ENCODE measurements at regions not wholly inside any gene's neighbourhood (a gene's known extent, or its start where the extent isn't known, plus 50 kb on each side); places are given as distances from the start of the nearest gene placed in this dataset.

DNA sequence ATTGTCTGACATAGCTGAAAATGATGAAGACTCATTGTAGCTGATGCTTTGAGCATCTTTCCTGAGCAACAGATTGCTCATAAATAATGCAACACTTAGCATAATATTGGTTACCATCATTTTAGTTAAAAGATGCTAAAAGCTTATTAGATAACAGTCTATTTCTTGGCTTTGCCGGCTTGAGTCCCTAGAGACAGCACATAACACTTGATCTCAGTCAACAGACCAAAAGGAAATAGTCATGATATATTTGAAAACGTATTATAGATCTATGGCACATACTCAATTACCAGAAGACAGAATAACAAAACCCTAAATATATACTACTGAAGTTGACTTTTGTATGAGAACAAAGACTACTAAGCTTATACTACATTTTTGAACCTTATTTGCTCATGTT, 846.7 kb upstream of the EPHA5 start:
- TF ChIP-seq TEAD4 (IDR thresholded peaks at IDR 0.05), result no peak
- no peak for TF ChIP-seq EGR1 (IDR thresholded peaks at IDR 0.05)
- TF ChIP-seq, protein P1, sequence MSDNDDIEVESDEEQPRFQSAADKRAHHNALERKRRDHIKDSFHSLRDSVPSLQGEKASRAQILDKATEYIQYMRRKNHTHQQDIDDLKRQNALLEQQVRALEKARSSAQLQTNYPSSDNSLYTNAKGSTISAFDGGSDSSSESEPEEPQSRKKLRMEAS (IDR thresholded peaks at IDR 0.05), result no peak
- TF ChIP-seq RAD21 (IDR thresholded peaks at IDR 0.05; ENCODE audit: low read depth), result no peak
- no peak for TF ChIP-seq TCF12 (IDR thresholded peaks at IDR 0.05; ENCODE audit: low read depth)
- TF ChIP-seq ZBTB7A (IDR thresholded peaks at IDR 0.05; ENCODE audit: low read depth), result no peak
- TF ChIP-seq USF1 (IDR thresholded peaks at IDR 0.05), result no peak
- no peak for TF ChIP-seq CEBPB (IDR thresholded peaks at IDR 0.05)
- TF ChIP-seq, protein P2, sequence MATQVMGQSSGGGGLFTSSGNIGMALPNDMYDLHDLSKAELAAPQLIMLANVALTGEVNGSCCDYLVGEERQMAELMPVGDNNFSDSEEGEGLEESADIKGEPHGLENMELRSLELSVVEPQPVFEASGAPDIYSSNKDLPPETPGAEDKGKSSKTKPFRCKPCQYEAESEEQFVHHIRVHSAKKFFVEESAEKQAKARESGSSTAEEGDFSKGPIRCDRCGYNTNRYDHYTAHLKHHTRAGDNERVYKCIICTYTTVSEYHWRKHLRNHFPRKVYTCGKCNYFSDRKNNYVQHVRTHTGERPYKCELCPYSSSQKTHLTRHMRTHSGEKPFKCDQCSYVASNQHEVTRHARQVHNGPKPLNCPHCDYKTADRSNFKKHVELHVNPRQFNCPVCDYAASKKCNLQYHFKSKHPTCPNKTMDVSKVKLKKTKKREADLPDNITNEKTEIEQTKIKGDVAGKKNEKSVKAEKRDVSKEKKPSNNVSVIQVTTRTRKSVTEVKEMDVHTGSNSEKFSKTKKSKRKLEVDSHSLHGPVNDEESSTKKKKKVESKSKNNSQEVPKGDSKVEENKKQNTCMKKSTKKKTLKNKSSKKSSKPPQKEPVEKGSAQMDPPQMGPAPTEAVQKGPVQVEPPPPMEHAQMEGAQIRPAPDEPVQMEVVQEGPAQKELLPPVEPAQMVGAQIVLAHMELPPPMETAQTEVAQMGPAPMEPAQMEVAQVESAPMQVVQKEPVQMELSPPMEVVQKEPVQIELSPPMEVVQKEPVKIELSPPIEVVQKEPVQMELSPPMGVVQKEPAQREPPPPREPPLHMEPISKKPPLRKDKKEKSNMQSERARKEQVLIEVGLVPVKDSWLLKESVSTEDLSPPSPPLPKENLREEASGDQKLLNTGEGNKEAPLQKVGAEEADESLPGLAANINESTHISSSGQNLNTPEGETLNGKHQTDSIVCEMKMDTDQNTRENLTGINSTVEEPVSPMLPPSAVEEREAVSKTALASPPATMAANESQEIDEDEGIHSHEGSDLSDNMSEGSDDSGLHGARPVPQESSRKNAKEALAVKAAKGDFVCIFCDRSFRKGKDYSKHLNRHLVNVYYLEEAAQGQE (IDR thresholded peaks at IDR 0.05; ENCODE audit: low read depth), result no peak
- TF ChIP-seq NFIC (IDR thresholded peaks at IDR 0.05), result no peak
- no peak for TF ChIP-seq YY1 (IDR thresholded peaks at IDR 0.05; ENCODE audit: low read depth)
- no peak for TF ChIP-seq TAF1 (IDR thresholded peaks at IDR 0.05; ENCODE audit: low read depth)
- no peak for TF ChIP-seq EP300 (IDR thresholded peaks at IDR 0.05; ENCODE audit: borderline replicate concordance)
- no peak for TF ChIP-seq FOXM1 (IDR thresholded peaks at IDR 0.05; ENCODE audit: borderline replicate concordance, low read depth)

DNA sequence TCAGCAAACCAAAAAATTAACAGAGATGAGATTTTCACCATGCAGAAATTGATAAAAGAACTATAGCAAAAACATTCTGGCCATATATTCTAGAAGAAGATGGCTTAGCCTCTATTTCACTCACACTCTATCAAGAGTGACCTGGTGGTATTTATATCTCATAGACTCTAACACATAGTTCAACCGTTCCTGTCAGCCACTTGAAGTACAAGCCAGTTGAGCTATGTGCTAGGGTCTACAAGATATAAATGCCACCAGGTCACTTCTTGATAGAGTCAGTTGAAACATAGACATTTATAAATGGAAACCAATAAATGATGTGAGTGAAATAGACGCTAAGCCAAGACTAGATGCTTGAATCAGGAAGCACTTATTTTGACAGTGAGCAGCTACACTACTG, 836.7 kb upstream of the EPHA5 start:
- TF ChIP-seq CREB1 (IDR thresholded peaks at IDR 0.05; ENCODE audit: low read depth) (no peak), FOXM1 (IDR thresholded peaks at IDR 0.05; ENCODE audit: borderline replicate concordance, low read depth) (no peak)
- TF ChIP-seq, protein P1 (IDR thresholded peaks at IDR 0.05), result no peak

DNA sequence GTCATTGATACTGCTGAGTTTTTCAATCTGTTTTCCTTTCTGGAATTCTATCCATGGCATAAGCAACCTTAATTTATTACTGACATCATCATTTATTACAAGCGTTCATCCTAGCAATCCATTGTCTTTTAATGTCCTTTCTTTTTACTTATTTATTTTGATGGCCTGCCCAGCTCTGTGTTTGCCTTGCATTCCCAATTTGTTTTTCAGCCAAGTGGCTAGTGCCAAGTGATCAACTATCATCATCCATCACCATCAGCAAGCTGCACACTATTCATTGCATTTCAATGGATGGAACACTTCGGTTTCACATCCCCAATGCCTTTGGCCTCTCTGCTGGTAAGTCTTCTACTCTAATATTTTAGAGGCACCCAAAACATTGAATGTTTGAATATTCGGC, 831.7 kb upstream of the EPHA5 start:
- TF ChIP-seq FOXM1 (IDR thresholded peaks at IDR 0.05; ENCODE audit: borderline replicate concordance, low read depth), result no peak
- no peak for TF ChIP-seq TEAD4 (IDR thresholded peaks at IDR 0.05)
- TF ChIP-seq TAF1 (IDR thresholded peaks at IDR 0.05; ENCODE audit: low read depth), result no peak
- no peak for TF ChIP-seq ZBTB7A (IDR thresholded peaks at IDR 0.05; ENCODE audit: low read depth)
- no peak for TF ChIP-seq EP300 (IDR thresholded peaks at IDR 0.05; ENCODE audit: borderline replicate concordance)
- TF ChIP-seq RAD21 (IDR thresholded peaks at IDR 0.05; ENCODE audit: low read depth), result no peak
- TF ChIP-seq TCF12 (IDR thresholded peaks at IDR 0.05; ENCODE audit: low read depth), result no peak
- TF ChIP-seq, protein P1 (IDR thresholded peaks at IDR 0.05), result no peak
- TF ChIP-seq, protein P2 (IDR thresholded peaks at IDR 0.05; ENCODE audit: low read depth), result no peak
- no peak for TF ChIP-seq EGR1 (IDR thresholded peaks at IDR 0.05)

DNA sequence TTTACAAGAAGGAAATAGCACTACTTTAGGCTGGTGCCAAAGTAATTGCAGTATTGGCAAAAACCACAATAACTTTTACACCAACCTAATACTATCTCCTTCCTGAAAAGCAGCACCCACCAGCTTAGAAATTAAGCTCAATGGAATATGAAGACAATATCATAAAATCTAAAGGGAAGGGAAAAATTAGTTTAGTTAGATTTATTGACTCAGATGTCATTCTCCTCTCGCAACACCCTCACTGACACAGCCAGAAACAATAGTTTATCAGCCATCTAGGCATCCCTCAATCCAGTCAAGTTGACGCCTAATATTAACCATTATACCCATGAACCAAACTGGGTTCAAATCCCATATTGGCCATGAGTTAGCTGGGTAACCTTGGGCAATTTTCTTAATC, 820.4 kb upstream of the EPHA5 start:
- TF ChIP-seq CREB1 (IDR thresholded peaks at IDR 0.05; ENCODE audit: low read depth) (no peak), EP300 (IDR thresholded peaks at IDR 0.05; ENCODE audit: borderline replicate concordance) (no peak), ZBTB7A (IDR thresholded peaks at IDR 0.05; ENCODE audit: low read depth) (no peak), TCF12 (IDR thresholded peaks at IDR 0.05; ENCODE audit: low read depth) (no peak)
- TF ChIP-seq, protein P2 (IDR thresholded peaks at IDR 0.05; ENCODE audit: low read depth), result no peak
- TF ChIP-seq, protein P1 (IDR thresholded peaks at IDR 0.05), result no peak

DNA sequence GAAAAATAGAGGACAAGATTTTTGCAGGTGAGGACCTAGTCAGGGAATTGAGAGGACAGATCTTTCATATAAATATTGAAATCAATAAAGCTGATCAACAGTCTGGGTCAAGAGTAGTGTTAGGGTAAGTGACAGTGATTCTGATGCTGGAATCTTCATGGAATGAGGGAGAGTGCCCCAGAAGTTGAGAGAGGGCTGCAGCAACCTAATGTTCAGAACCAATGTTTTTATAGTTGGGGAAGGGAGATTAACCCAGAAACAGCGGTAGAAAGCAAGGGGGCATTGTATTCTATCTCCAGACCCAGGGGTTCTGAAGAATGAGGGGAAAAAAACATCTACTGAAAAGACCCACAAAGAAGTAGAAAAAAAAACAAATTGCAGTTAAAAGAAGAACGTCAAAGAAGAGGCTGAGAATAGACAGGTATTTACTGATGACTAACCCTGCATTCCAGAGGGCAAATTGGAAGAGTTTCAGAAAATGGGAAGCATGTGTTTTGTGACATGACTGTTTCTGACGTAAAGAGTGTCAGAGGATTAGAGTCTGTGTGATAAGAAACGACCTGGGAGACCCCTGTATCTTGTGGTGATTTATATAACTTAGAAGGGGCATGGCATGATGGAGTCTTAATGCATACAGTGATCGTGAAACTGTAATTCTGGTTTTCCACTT, 819.6 kb upstream of the EPHA5 start:
- TF ChIP-seq TEAD4 (IDR thresholded peaks at IDR 0.05) (peak; percentile 55; the same call in 1 of the 2 replicates), EP300 (IDR thresholded peaks at IDR 0.05; ENCODE audit: borderline replicate concordance) (no peak)
